GM12801 (cell line): ENCODE measurements at regions not wholly inside any gene's neighbourhood (a gene's known extent, or its start where the extent isn't known, plus 50 kb on each side); places are given as distances from the start of the nearest gene placed in this dataset.

Experiments
- TF ChIP-seq, protein P1 (sequence below): IDR thresholded peaks from one replicate; pipeline ENCODE4 v1.5.1; 2011; ENCODE audit warnings: control low read depth; ENCODE audit not compliant: insufficient read length; ENCODE audit errors: extremely low read depth

GRCh38 chr7:112987171-112987570 lies 99.5 kb downstream of the GPR85 start:
- TF ChIP-seq, protein P1, sequence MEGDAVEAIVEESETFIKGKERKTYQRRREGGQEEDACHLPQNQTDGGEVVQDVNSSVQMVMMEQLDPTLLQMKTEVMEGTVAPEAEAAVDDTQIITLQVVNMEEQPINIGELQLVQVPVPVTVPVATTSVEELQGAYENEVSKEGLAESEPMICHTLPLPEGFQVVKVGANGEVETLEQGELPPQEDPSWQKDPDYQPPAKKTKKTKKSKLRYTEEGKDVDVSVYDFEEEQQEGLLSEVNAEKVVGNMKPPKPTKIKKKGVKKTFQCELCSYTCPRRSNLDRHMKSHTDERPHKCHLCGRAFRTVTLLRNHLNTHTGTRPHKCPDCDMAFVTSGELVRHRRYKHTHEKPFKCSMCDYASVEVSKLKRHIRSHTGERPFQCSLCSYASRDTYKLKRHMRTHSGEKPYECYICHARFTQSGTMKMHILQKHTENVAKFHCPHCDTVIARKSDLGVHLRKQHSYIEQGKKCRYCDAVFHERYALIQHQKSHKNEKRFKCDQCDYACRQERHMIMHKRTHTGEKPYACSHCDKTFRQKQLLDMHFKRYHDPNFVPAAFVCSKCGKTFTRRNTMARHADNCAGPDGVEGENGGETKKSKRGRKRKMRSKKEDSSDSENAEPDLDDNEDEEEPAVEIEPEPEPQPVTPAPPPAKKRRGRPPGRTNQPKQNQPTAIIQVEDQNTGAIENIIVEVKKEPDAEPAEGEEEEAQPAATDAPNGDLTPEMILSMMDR, result no peak

DNA sequence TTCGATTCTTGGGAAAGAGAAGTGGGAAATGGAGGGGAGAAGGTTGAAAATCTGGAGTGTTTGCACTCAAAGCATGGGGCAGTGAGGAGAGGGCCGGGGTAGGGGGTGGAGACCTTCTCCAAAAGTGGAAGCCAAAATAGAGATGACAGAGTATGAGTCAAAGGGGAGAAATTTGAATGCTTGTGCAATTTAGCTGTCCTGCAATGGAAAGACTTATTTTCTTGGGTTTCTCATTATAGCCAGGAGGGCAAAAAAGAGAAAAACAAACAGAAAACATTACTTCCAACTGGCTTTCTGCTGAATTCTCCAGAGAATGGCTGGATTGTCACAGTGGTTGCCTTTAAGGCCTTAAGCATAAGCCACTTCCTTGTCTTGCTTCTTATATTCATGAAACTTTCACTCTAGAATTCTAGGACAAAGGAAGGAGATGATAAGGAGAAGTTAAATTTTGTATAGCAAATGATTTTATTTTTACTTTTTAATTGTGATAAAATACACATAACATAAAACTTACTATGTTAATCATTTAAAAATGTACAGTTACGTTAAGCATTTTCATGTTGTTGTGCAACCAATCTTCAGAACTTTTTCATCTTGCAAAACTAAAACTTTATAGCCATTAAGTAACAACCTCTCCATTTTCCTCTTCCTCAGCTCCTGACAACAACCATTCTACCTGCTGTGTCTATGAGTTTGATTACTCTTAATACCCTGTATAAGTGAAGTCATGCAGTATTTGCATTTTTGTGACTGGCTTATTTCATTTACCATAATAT lies 100.2 kb downstream of the GPR85 start:
- TF ChIP-seq, protein P1, result no peak

- TF ChIP-seq, protein P1, result no peak
Measured at GRCh38 chr7:112985377-112985987, 101.1 kb downstream of the GPR85 start.

DNA sequence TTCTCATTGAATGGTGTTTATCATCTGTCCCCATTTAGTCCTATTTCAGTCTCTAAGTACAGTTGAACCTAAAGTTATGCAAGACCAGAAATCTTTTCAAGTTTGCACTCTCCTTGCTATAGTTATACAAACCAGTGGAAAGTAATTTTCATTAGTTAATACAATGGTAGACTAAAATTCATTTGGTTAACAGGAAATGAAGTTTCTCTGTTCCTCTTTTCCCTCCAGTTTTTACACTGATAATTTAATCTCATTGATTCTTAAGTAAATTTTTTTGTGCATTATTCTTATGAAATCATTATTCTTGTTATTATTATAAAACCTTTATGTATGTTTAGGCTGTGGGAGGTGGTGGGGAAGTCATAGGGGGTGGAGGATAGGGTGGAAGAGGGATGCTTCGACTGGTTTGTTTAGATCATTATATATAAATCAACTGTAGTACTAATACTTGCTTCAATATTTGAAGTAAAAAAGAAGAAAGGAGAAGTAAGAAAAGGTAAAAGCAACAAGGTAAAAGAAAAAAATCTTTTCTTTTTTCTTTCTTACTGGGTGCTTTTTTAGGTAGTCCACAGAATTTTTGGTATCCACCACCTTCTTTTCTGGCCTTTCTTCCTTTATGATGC lies 104.1 kb downstream of the GPR85 start:
- TF ChIP-seq, protein P1, result no peak

DNA sequence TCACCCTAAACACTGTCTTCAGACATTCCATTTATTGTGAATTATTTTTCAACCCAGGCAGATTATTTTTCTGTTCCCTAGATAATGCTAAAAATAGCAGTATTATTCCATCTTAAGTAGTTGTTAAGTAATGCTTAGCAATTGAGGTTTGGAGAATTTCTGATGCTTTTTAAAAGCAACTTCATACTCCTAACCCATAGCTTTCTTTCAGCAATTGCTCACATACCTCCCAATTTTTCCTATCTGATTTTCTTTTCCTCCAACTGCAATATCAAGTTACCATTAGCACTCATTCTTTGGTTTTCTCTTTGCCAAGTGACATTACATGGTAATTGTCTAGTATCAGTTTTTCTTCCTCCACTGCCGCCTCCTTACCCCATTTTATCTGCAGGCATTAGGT lies 104.7 kb downstream of the GPR85 start:
- TF ChIP-seq, protein P1, result no peak

- TF ChIP-seq, protein P1, result no peak
Measured at GRCh38 chr7:112970771-112971170, 115.9 kb downstream of the GPR85 start.

DNA sequence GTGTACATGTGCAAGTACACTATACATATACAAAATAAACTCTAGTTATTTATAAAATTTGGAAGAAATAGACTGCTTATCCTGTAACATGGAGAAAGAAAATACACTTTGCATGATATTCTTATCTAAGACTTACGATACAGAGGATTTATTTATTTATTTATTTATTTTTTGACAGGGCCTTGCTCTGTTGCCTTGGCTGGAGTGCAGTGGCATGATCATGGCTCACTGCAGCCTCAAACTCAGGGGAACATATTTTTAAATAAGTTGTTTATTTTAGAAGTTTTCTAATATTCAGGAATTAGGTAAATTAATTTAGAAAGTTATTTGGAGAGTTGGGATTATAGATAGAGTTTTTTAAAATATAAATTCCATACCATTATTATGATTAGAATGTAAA lies 116.7 kb downstream of the GPR85 start:
- TF ChIP-seq, protein P1, result no peak
